DMS53 (cell line): ENCODE measurements at regions not wholly inside any gene's neighbourhood (a gene's known extent, or its start where the extent isn't known, plus 50 kb on each side); places are given as distances from the start of the nearest gene placed in this dataset.

Source experiments
- DNase-seq: peaks from one replicate; lab custom pipeline; 2025; lab: John Stamatoyannopoulos, UW

GRCh38 chr18:75489493-75490190 lies 62.1 kb upstream of the SMIM21 start:
- no peak for DNase-seq

- peak; percentile 34 for DNase-seq
Observed at GRCh38 chr18:75483662-75484061, 56.2 kb upstream of the SMIM21 start.

- no peak for DNase-seq
Observed at GRCh38 chr18:75482880-75483279, 55.4 kb upstream of the SMIM21 start.

- DNase-seq, result no peak
Observed at GRCh38 chr18:75480487-75480886, 53.0 kb upstream of the SMIM21 start.

GRCh38 chr18:75478996-75479880 lies 51.7 kb upstream of the SMIM21 start:
- peak; percentile 78 for DNase-seq

- no peak for DNase-seq
Observed at GRCh38 chr18:75477900-75478299, 50.4 kb upstream of the SMIM21 start.
